GM12878 (cell line): ENCODE measurements at regions not wholly inside any gene's neighbourhood (a gene's known extent, or its start where the extent isn't known, plus 50 kb on each side); places are given as distances from the start of the nearest gene placed in this dataset.

ENCODE experiments used
- ATAC-seq: fragments of 200-7000 bp; cut with Tn5 transposase; 3 replicates; pipeline ENCODE4 v1.9.1; 2020; ENCODE audit warnings: mild to moderate bottlenecking, moderate library complexity
- BruUV-seq: library from RNA; stranded (reverse); fragments of 400-500 nt; replicated peaks from 2 replicates; lab custom pipeline; 2021; lab: Mats Ljungman, UMichigan
- CTCF ChIA-PET: fragments of 300-600 bp; sonication (Branson Sonifier 250); formaldehyde crosslinking; extraction: SDS; loops from one replicate; lab custom pipeline; 2021; ENCODE audit warnings: inconsistent platforms; lab: Yijun Ruan, JAX
- POLR2A ChIA-PET: fragments of 350-600 bp; formaldehyde crosslinking; extraction: SDS; loops from one replicate; lab custom pipeline; 2021; ENCODE audit warnings: inconsistent platforms; lab: Charles Lee
- RAD21 ChIA-PET: fragments of 300-600 bp; sonication (Branson Sonifier 250); formaldehyde crosslinking; loops from one replicate; lab custom pipeline; 2023; ENCODE audit warnings: antibody characterized with exemption; ENCODE audit not compliant: unreplicated experiment; lab: Charles Lee
- SMC1A ChIA-PET: fragments of 300-600 bp; sonication (Branson Sonifier 250); formaldehyde crosslinking; loops from one replicate; lab custom pipeline; 2023; ENCODE audit not compliant: unreplicated experiment, uncharacterized antibody; lab: Charles Lee
- DNase-seq: peaks from one replicate; pipeline ENCODE4 v3.0.0-alpha.2; 2011; ENCODE audit warnings: low read depth, low spot score
- FAIRE-seq: peaks from 3 replicates; lab custom pipeline; 2011; peaks lifted over from hg19 to GRCh38; lab: Jason Lieb, UNC
- H2AFZ ChIP-seq: 2 replicates; pipeline ENCODE4 v1.6.0; 2011; ENCODE audit warnings: low read depth, low read length, control low read depth; ENCODE audit not compliant: control insufficient read depth
- H3K27ac ChIP-seq: 2 replicates; pipeline ENCODE4 v1.5.1; 2011; ENCODE audit warnings: control low read depth; ENCODE audit not compliant: control insufficient read depth, insufficient read depth
- H3K27me3 ChIP-seq, 2 experiments: replicated peaks in 1 of 2; 2 replicates each; pipeline versions ENCODE4 v1.6.0 to v1.6.1; 2011; ENCODE audit warnings: low read length in 1 of 2; ENCODE audit not compliant: control insufficient read depth in 2 of 2, insufficient read depth in 2 of 2
- H3K36me3 ChIP-seq, 2 experiments: 2 replicates each; pipeline ENCODE4 v1.5.1; 2011; ENCODE audit warnings: low read length in 1 of 2; ENCODE audit not compliant: control insufficient read depth in 2 of 2, insufficient read depth in 2 of 2
- H3K4me1 ChIP-seq: 2 replicates; pipeline ENCODE4 v1.6.1; 2011; ENCODE audit warnings: mild to moderate bottlenecking, low read length, moderate library complexity, mixed read lengths; ENCODE audit not compliant: control insufficient read depth, insufficient read depth
- H3K4me2 ChIP-seq: 2 replicates; pipeline ENCODE4 v1.6.0; 2011; ENCODE audit warnings: control low read depth; ENCODE audit not compliant: control insufficient read depth, insufficient read depth
- H3K4me3 ChIP-seq: fragments of 200-600 bp; sonication (generic); 2 replicates; pipeline ENCODE4 v1.5.1; 2016
- H3K79me2 ChIP-seq: 2 replicates; pipeline ENCODE4 v1.6.0; 2011; ENCODE audit warnings: low read length; ENCODE audit not compliant: control insufficient read depth, insufficient read depth
- H3K9ac ChIP-seq: 2 replicates; pipeline ENCODE4 v1.8.0; 2011; ENCODE audit warnings: low read length, control low read depth, mixed read lengths; ENCODE audit not compliant: control insufficient read depth, insufficient read depth
- H3K9me3 ChIP-seq: replicated peaks from 3 replicates; pipeline ENCODE4 v1.5.1; 2011; ENCODE audit warnings: mild to moderate bottlenecking, low read length; ENCODE audit not compliant: control insufficient read depth, insufficient read depth
- H4K20me1 ChIP-seq: 2 replicates; pipeline ENCODE4 v1.6.0; 2011; ENCODE audit not compliant: control insufficient read depth, insufficient read depth
- BCLAF1 ChIP-seq: fragments of 450-650 bp; IDR thresholded peaks from 2 replicates; pipeline ENCODE4 v1.6.1; 2017; ENCODE audit warnings: antibody characterized with exemption, mild to moderate bottlenecking, moderate library complexity
- IRF5 ChIP-seq: fragments of 450-650 bp; IDR thresholded peaks from 2 replicates; pipeline ENCODE4 v1.6.1; 2017; ENCODE audit warnings: borderline replicate concordance
- MTA3 ChIP-seq: IDR thresholded peaks from 2 replicates; pipeline ENCODE4 v1.6.1; 2012; ENCODE audit warnings: low read length, inconsistent platforms, borderline replicate concordance
- NR2C2 ChIP-seq: IDR thresholded peaks from 2 replicates; pipeline ENCODE4 v1.6.1; 2011; ENCODE audit warnings: borderline replicate concordance, low read depth; ENCODE audit not compliant: control insufficient read depth, insufficient read length
- PAX8 ChIP-seq: fragments of 450-650 bp; IDR thresholded peaks from 2 replicates; pipeline ENCODE4 v1.6.1; 2017; ENCODE audit warnings: mild to moderate bottlenecking, moderate library complexity
- POLR2A ChIP-seq: IDR thresholded peaks from 2 replicates; pipeline ENCODE4 v1.6.1; 2011; ENCODE audit warnings: low read depth, mild to moderate bottlenecking, low read length
- SKIL ChIP-seq: fragments of 450-650 bp; IDR thresholded peaks from 2 replicates; pipeline ENCODE4 v1.6.1; 2017; ENCODE audit warnings: mild to moderate bottlenecking, low read depth, inconsistent platforms; ENCODE audit not compliant: poor library complexity, severe bottlenecking
- SMAD5 ChIP-seq: IDR thresholded peaks from 2 replicates; pipeline ENCODE4 v1.6.1; 2016; ENCODE audit warnings: antibody characterized with exemption, low read depth
- SRF ChIP-seq, 2 experiments: IDR thresholded peaks; 2 replicates each; pipeline ENCODE4 v1.6.1; 2011; ENCODE audit warnings: low read depth in 2 of 2, low read length in 2 of 2, mild to moderate bottlenecking in 1 of 2, moderate library complexity in 1 of 2
- TCF3 ChIP-seq: IDR thresholded peaks from 2 replicates; pipeline ENCODE4 v1.6.1; 2012; ENCODE audit warnings: low read depth, mild to moderate bottlenecking, low read length, borderline replicate concordance; ENCODE audit not compliant: insufficient read depth
- ZZZ3 ChIP-seq: IDR thresholded peaks from 2 replicates; pipeline ENCODE4 v1.6.1; 2011; ENCODE audit warnings: low read depth; ENCODE audit not compliant: control insufficient read depth, insufficient read length
- WGBS: methylation state at CpG from one replicate; pipeline ENCODE4 v1.1.6; 2016; ENCODE audit warnings: low lambda C conversion rate; ENCODE audit not compliant: insufficient replicate concordance, insufficient coverage; ENCODE audit errors: missing lambda C conversion rate; 5-methylcytosine and 5-hydroxymethylcytosine counted together
- in situ Hi-C: fragments of 300-500 bp; cut with MboI; formaldehyde crosslinking; loops from 9 replicates; pipeline ENCODE4 v1.14.3; 2018; ENCODE audit warnings: mixed read lengths
- intact Hi-C: fragments of 100-400 bp; cut with micrococcal nuclease; formaldehyde crosslinking; loops from one replicate; pipeline ENCODE4 v1.14.2; 2022; ENCODE audit not compliant: unreplicated experiment

GRCh38 chr7:34569975-34570699 lies 87.9 kb upstream of the NPSR1 start (continued):
- no peak for TF ChIP-seq SRF (IDR thresholded peaks at IDR 0.05; ENCODE audit: low read depth in 2 of 2, low read length in 2 of 2)
- TF ChIP-seq SMAD5 = no peak
- TF ChIP-seq NR2C2 = no peak
- no peak for TF ChIP-seq IRF5
- no peak for TF ChIP-seq TCF3
- TF ChIP-seq, all 136 proteins: peak for 0

GRCh38 chr7:34575006-34575405 lies 83.0 kb upstream of the NPSR1 start:
- H3K27ac ChIP-seq = no peak overlapping the region
- no peak overlapping the region for H3K4me3 ChIP-seq
- no peak overlapping the region for H2AFZ ChIP-seq
- DNase-seq (no peak), ATAC-seq (no peak), FAIRE-seq (no peak)
- SMC1A ChIA-PET = no interaction called here
- no peak overlapping the region for H3K9ac ChIP-seq
- BruUV-seq = no TSS peak
- in situ Hi-C loops (no loop called here), intact Hi-C loops (no loop called here)
- H3K4me1 ChIP-seq = no peaks in the 10 kb centered on the region
- CTCF ChIA-PET = no interaction called here
- 33% methylated on average over 2 of the region's 2 CpGs for WGBS
- no peaks in the 10 kb centered on the region for H3K27me3 ChIP-seq
- TF ChIP-seq POLR2A = no peak
- TF ChIP-seq PAX8 = no peak
- TF ChIP-seq ZZZ3 = no peak
- no peak for TF ChIP-seq MTA3
- no peak for TF ChIP-seq SKIL
- TF ChIP-seq BCLAF1 = no peak
- H3K79me2 ChIP-seq = no peaks in the 10 kb centered on the region
- POLR2A ChIA-PET = no interaction called here
- H3K9me3 ChIP-seq = no peaks in the 10 kb centered on the region
- RAD21 ChIA-PET = no interaction called here
- H4K20me1 ChIP-seq = no peaks in the 10 kb centered on the region
- no peak overlapping the region for H3K4me2 ChIP-seq
- no peaks in the 10 kb centered on the region for H3K36me3 ChIP-seq
